Memory B cell (primary cell): ENCODE measurements at regions not wholly inside any gene's neighbourhood (a gene's known extent, or its start where the extent isn't known, plus 50 kb on each side); places are given as distances from the start of the nearest gene placed in this dataset.

Source experiments
- ATAC-seq: fragments of 150-1000 bp; cut with Tn5 transposase; 2 replicates; pipeline ENCODE4 v1.10.0; 2021; ENCODE audit warnings: low read depth, mild to moderate bottlenecking, moderate library complexity
- DNase-seq, 2 donors: peaks; one replicate each; pipeline ENCODE4 v3.0.0; 2022; ENCODE audit warnings: low spot score in 2 of 2
- H3K27ac Mint-ChIP-seq: one replicate; pipeline ENCODE4 v1.8.0; 2022; ENCODE audit warnings: mild to moderate bottlenecking, moderate library complexity, mixed read lengths
- H3K27me3 Mint-ChIP-seq: one replicate; pipeline ENCODE4 v1.8.0; 2022; ENCODE audit warnings: mixed read lengths
- H3K36me3 Mint-ChIP-seq: one replicate; pipeline ENCODE4 v1.8.0; 2022; ENCODE audit warnings: mild to moderate bottlenecking, mixed read lengths
- H3K4me1 Mint-ChIP-seq: one replicate; pipeline ENCODE4 v1.8.0; 2022; ENCODE audit warnings: mixed read lengths
- H3K4me3 Mint-ChIP-seq: one replicate; pipeline ENCODE4 v1.8.0; 2022; ENCODE audit warnings: mild to moderate bottlenecking, moderate library complexity, mixed read lengths
- H3K9me3 Mint-ChIP-seq: one replicate; pipeline ENCODE4 v1.8.0; 2022; ENCODE audit warnings: mixed read lengths

DNA sequence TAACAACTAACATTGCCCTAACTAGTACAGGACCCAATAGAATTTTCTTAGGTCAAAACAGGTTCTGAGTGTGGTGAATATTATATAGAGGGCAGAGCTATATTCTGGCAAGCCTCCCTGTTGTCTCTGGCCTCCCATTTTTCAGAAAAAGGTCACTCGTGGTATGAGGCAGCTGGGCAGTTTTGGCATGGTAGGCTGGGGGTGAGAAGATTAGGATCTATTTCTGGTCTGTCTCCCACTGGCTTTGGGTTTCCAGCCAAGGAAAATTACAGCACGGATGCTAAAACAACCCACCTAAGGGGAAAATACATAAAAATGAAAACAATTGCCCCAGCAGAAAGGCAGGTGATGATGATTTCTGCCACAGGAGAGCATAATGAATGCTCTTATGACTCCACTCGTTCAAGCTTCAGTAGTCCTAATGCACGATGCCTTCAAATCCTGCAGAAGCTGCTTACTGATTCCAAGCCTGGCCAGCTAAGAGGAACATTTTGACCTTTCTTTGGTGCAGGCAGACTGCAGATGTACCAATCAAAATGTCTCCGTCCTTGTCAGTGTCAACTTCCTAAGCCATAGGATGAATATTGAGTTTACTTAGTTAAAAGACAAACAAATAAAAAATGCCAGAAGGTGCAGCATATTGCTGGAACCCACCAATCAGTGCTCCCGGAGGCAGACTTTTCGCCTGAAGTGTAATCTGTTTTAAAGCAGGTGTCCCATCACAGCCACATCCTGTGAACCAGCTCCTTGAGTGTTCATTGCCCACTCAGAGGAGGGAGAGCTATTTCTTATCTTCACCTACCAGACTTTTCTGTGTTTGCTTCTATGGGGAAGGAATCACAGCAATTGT, 435.4 kb downstream of the ZSWIM6 start:
- no peaks in the 10 kb centered on the region for H3K36me3 Mint-ChIP-seq
- no peak for DNase-seq
- ATAC-seq, result no peak
- H3K27me3 Mint-ChIP-seq, result peaks cover 7% of the 10 kb centered on the region
- no peak overlapping the region for H3K27ac Mint-ChIP-seq
- no peaks in the 10 kb centered on the region for H3K4me1 Mint-ChIP-seq
- H3K4me3 Mint-ChIP-seq, result no peak overlapping the region
- peaks cover under 1% of the 10 kb centered on the region for H3K9me3 Mint-ChIP-seq

GRCh38 chr5:61768692-61769281, 436.7 kb downstream of the ZSWIM6 start:
- Mint-ChIP-seq H3K9me3 (peaks cover 2% of the 10 kb centered on the region), H3K36me3 (no peaks in the 10 kb centered on the region), H3K4me1 (no peaks in the 10 kb centered on the region), H3K4me3 (no peak overlapping the region), H3K27ac (no peak overlapping the region), H3K27me3 (peaks cover 7% of the 10 kb centered on the region)
- no peak for DNase-seq
- ATAC-seq, result no peak

DNA sequence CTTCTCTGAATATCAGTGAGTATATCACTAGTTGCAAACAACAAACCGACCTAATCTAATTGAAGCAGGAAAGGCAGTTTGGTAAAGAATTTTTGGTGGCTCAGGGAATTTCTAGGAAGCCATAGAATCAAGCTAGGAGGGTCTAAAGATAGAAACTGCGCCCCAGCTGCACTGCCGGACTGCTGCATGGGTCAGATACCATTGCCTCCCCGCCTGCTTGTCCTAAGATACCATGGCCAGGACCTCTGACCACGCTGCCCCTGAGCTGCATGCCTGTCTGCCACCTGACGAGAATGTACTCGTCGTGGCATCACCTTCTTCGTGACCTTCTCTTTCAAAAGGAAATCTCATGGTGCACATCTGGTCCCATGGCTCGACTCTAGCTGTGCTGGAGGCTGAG, 439.0 kb downstream of the ZSWIM6 start:
- H3K4me1 Mint-ChIP-seq, result no peaks in the 10 kb centered on the region
- no peaks in the 10 kb centered on the region for H3K36me3 Mint-ChIP-seq

DNA sequence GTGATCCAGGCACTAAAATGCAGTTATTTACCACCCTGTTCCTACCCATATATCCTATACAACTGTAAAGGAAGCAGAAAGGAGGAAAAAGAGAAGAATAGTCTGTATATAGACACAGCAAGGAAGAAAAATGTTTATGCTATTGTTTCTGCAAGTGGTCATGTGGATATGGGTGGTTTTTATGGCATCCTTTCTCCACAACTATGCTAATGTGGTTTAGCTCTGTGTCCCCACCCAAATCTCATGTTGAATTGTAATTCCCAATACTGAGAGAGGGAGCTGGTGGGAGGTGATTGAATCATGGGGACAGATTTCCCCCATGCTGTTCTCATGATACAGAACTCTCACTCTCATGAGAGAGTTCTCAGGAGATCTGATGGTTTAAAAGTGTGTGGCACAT, 439.8 kb downstream of the ZSWIM6 start:
- Mint-ChIP-seq H3K4me1 (no peaks in the 10 kb centered on the region), H3K27ac (no peak overlapping the region), H3K4me3 (no peak overlapping the region), H3K9me3 (peaks cover 2% of the 10 kb centered on the region), H3K36me3 (no peaks in the 10 kb centered on the region), H3K27me3 (peaks cover 9% of the 10 kb centered on the region)
- DNase-seq (no peak), ATAC-seq (no peak)

More for the DNA sequence above, 439.0 kb downstream of the ZSWIM6 start:
- no peak overlapping the region for H3K4me3 Mint-ChIP-seq
- H3K27ac Mint-ChIP-seq, result no peak overlapping the region
- peaks cover 9% of the 10 kb centered on the region for H3K27me3 Mint-ChIP-seq
- DNase-seq (no peak), ATAC-seq (no peak)
- H3K9me3 Mint-ChIP-seq, result peaks cover 2% of the 10 kb centered on the region

GRCh38 chr5:61775901-61776300, 443.8 kb downstream of the ZSWIM6 start:
- H3K9me3 Mint-ChIP-seq, result peaks cover 2% of the 10 kb centered on the region

GRCh38 chr5:61777292-61777691, 445.2 kb downstream of the ZSWIM6 start:
- Mint-ChIP-seq H3K27ac (no peak overlapping the region), H3K36me3 (no peaks in the 10 kb centered on the region), H3K9me3 (peaks cover 5% of the 10 kb centered on the region), H3K4me1 (no peaks in the 10 kb centered on the region), H3K27me3 (peaks cover 14% of the 10 kb centered on the region), H3K4me3 (no peak overlapping the region)
- DNase-seq (no peak), ATAC-seq (no peak)

More at GRCh38 chr5:61775901-61776300, 443.8 kb downstream of the ZSWIM6 start:
- Mint-ChIP-seq H3K36me3 (no peaks in the 10 kb centered on the region), H3K27ac (no peak overlapping the region), H3K4me1 (no peaks in the 10 kb centered on the region), H3K27me3 (peaks cover 16% of the 10 kb centered on the region), H3K4me3 (no peak overlapping the region)
- ATAC-seq (no peak), DNase-seq (no peak)

GRCh38 chr5:61779743-61780142, 447.7 kb downstream of the ZSWIM6 start:
- H3K27me3 Mint-ChIP-seq, result peaks cover 18% of the 10 kb centered on the region
- no peak overlapping the region for H3K4me3 Mint-ChIP-seq
- no peaks in the 10 kb centered on the region for H3K4me1 Mint-ChIP-seq
- no peak for DNase-seq
- H3K9me3 Mint-ChIP-seq, result peaks cover 2% of the 10 kb centered on the region
- no peaks in the 10 kb centered on the region for H3K36me3 Mint-ChIP-seq
- no peak overlapping the region for H3K27ac Mint-ChIP-seq
- no peak for ATAC-seq

- H3K27ac Mint-ChIP-seq, result no peak overlapping the region
- H3K36me3 Mint-ChIP-seq, result no peaks in the 10 kb centered on the region
- H3K4me3 Mint-ChIP-seq, result no peak overlapping the region
- H3K27me3 Mint-ChIP-seq, result peaks cover 13% of the 10 kb centered on the region
- ATAC-seq (no peak), DNase-seq (no peak)
- H3K4me1 Mint-ChIP-seq, result no peaks in the 10 kb centered on the region
- peaks cover 2% of the 10 kb centered on the region for H3K9me3 Mint-ChIP-seq
Measured at GRCh38 chr5:61783481-61783880, 451.4 kb downstream of the ZSWIM6 start.

DNA sequence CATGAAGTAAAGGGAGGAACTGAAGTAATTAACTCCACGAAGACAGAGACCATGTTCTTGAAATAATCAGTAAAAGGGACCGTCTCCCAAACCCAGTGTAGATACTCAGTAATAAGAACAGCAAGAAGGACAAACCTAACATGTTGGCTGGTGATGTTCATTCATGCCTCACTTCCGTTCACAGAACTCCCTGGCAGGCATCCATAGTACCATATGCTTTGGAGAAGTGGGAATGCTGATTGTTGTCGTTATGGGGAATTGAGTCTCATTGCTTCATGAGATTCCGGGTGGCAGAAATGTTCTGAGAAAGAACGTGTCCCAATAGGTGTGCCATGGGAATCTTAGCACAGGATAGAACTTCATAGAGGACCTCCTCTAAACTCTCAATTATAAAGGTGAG, 452.3 kb downstream of the ZSWIM6 start:
- peaks cover 2% of the 10 kb centered on the region for H3K9me3 Mint-ChIP-seq
- ATAC-seq (no peak), DNase-seq (no peak)
- no peaks in the 10 kb centered on the region for H3K36me3 Mint-ChIP-seq
- H3K27me3 Mint-ChIP-seq, result peaks cover 11% of the 10 kb centered on the region
- no peak overlapping the region for H3K27ac Mint-ChIP-seq
- H3K4me1 Mint-ChIP-seq, result no peaks in the 10 kb centered on the region
- no peak overlapping the region for H3K4me3 Mint-ChIP-seq

DNA sequence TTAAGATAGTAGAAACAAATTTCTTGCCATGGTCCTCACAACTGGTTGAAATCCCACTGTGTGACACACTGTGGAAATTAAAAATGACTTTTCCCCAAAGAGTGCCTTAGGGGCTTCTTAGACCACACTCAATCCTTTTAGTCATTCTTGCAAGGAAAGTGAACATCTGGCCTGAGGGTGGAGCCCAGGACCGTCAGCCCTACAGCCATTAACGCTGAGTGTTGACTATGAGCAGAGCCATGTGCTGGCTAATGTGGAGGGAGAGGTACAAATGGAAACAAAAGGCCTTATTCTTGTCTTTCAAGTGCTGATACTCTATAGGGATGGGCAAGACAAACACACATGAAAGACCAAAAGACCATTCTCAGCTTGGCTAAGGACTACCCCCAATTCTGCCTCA, 456.5 kb downstream of the ZSWIM6 start:
- H3K27ac Mint-ChIP-seq, result no peak overlapping the region
- peaks cover 3% of the 10 kb centered on the region for H3K27me3 Mint-ChIP-seq
- H3K4me3 Mint-ChIP-seq, result no peak overlapping the region
- H3K36me3 Mint-ChIP-seq, result no peaks in the 10 kb centered on the region
- no peaks in the 10 kb centered on the region for H3K9me3 Mint-ChIP-seq
- no peak for DNase-seq
- ATAC-seq, result no peak
- H3K4me1 Mint-ChIP-seq, result peaks cover 2% of the 10 kb centered on the region

DNA sequence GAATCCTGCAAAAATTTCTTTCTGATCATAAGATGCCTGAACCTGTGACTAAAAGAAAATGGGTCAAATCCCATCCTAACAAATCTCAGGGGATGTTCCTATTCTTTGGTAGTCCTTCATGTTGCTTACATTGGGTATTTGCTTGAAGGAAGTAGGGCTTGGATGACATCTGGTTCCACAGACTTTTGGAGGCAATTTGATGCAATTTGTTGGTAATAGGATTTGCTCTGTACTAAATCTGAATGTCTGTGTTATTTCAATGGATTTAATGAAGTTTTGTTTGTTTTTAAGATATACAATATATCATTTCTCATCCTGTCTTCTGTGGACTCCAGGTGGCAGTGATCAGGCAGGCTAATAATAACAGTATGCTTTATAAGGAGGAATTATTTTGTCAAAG, 457.9 kb downstream of the ZSWIM6 start:
- Mint-ChIP-seq H3K36me3 (no peaks in the 10 kb centered on the region), H3K27ac (no peak overlapping the region), H3K4me1 (peaks cover 2% of the 10 kb centered on the region), H3K9me3 (no peaks in the 10 kb centered on the region), H3K4me3 (no peak overlapping the region), H3K27me3 (peaks cover 3% of the 10 kb centered on the region)
- no peak for DNase-seq
- ATAC-seq, result no peak

- DNase-seq (no peak), ATAC-seq (no peak)
- H3K27ac Mint-ChIP-seq, result no peak overlapping the region
- no peak overlapping the region for H3K4me3 Mint-ChIP-seq
- H3K36me3 Mint-ChIP-seq, result no peaks in the 10 kb centered on the region
- H3K4me1 Mint-ChIP-seq, result peaks cover 2% of the 10 kb centered on the region
- H3K27me3 Mint-ChIP-seq, result no peaks in the 10 kb centered on the region
- H3K9me3 Mint-ChIP-seq, result no peaks in the 10 kb centered on the region
Measured at GRCh38 chr5:61790678-61791077, 458.6 kb downstream of the ZSWIM6 start.

DNA sequence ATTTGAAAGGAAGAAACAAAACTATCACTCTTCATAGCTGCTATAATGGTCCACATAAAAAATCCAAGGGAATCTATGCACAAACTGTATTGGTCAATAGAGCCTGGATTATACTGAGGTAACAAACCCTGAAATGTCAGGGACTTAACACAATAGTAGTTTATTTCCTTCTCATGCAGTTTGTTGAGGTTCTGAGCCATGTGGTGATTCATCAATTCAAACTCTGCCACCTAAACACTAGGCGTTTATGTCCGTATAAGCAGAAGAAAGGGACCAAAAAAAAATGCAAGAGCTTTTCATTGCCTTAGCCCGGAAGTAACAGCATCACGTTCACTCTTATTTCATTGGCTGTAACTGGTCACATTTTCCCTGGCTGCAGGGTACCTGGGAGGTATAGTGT, 464.7 kb downstream of the ZSWIM6 start:
- no peaks in the 10 kb centered on the region for H3K36me3 Mint-ChIP-seq
- H3K27me3 Mint-ChIP-seq, result no peaks in the 10 kb centered on the region
- ATAC-seq (no peak), DNase-seq (no peak)
- H3K27ac Mint-ChIP-seq, result no peak overlapping the region
- H3K9me3 Mint-ChIP-seq, result no peaks in the 10 kb centered on the region
- no peaks in the 10 kb centered on the region for H3K4me1 Mint-ChIP-seq
- no peak overlapping the region for H3K4me3 Mint-ChIP-seq

DNA sequence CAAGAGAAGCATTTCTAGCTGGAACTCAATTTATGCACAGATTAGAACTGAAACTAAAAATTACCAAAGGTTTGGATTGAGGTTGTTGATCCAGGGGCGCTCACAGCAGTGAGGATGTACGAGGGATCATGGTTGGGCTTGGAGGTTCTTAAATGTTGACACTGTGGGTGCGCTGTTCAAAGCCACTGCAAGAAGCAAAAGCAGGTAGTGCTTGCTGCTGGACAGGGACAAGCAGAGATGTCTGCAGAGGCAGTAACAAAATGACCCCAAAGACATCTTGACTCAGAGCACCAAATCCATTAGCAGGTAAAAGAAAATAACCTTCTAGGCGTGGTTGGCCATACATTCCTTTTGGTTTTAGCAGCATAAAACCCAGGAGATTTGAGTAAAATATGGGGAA, 468.4 kb downstream of the ZSWIM6 start:
- H3K4me1 Mint-ChIP-seq, result no peaks in the 10 kb centered on the region
- DNase-seq (no peak), ATAC-seq (no peak)
- no peaks in the 10 kb centered on the region for H3K36me3 Mint-ChIP-seq
- no peak overlapping the region for H3K4me3 Mint-ChIP-seq
- no peaks in the 10 kb centered on the region for H3K27me3 Mint-ChIP-seq
- H3K9me3 Mint-ChIP-seq, result no peaks in the 10 kb centered on the region
- no peak overlapping the region for H3K27ac Mint-ChIP-seq

GRCh38 chr5:61801174-61801573, 469.1 kb downstream of the ZSWIM6 start:
- no peak for ATAC-seq
- Mint-ChIP-seq H3K27me3 (peaks cover 4% of the 10 kb centered on the region), H3K4me3 (no peak overlapping the region), H3K9me3 (no peaks in the 10 kb centered on the region), H3K27ac (no peak overlapping the region), H3K4me1 (no peaks in the 10 kb centered on the region), H3K36me3 (no peaks in the 10 kb centered on the region)
- no peak for DNase-seq
